HG02623 (cell line): ENCODE measurements at regions not wholly inside any gene's neighbourhood (a gene's known extent, or its start where the extent isn't known, plus 50 kb on each side); places are given as distances from the start of the nearest gene placed in this dataset.

Source experiments
- ATAC-seq: cut with Tn5 transposase; IDR thresholded peaks from one replicate; pipeline ENCODE4 v1.9.1; 2021; ENCODE audit warnings: moderate library complexity; ENCODE audit not compliant: unreplicated experiment

- no peak for ATAC-seq
Observed at GRCh38 chr3:159210336-159210735, 408.5 kb downstream of the MFSD1 start.

- no peak for ATAC-seq
Observed at GRCh38 chr3:159216311-159216710, 414.5 kb downstream of the MFSD1 start.

- no peak for ATAC-seq
Observed at GRCh38 chr3:159219231-159219630, 417.4 kb downstream of the MFSD1 start.

DNA sequence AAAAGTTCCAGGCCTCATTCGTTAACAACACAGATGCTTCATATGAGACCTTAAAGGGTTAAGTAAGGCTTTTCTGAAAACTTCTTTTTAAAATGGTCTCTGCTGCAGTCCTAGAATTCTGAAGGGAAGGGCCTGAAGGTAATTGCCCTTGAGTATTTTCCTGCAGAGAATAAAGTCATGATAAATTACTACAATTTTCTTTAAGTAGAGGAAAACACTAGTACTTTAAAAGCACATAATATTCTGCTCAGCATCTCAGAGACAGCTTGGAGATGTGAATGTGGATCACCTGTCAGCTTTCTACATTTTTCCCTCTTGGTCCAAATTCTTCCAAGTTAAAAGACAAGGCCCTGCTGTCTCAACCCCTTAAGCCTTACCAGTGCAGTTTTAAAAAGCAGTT, 419.5 kb downstream of the MFSD1 start:
- ATAC-seq: no peak

DNA sequence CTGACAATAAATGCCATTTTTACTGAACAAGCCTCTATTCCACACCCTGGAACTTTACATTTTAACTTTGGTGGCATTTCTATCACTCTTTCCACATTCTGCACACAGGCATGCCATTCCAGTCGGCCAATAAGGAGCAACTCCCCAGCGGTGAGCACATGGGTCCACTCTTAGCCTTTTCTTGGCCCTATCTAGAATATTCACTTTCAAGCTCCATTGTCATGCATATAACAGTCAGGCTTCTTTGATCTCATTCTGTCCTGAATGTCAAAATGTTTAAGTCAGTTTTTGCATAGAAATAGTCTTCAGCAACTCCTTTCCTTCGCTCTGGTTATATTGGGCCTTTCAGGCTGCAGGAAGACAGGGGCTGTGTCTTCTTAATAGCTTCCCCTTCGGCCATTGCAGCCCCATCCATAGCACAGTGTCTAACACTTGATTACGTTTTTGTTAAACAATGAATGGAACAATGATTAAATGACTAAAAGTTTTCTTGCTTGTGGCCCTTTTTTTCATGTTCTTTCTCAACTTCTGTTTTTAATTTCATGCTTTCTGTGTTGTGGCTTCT, 427.3 kb downstream of the MFSD1 start:
- no peak for ATAC-seq

DNA sequence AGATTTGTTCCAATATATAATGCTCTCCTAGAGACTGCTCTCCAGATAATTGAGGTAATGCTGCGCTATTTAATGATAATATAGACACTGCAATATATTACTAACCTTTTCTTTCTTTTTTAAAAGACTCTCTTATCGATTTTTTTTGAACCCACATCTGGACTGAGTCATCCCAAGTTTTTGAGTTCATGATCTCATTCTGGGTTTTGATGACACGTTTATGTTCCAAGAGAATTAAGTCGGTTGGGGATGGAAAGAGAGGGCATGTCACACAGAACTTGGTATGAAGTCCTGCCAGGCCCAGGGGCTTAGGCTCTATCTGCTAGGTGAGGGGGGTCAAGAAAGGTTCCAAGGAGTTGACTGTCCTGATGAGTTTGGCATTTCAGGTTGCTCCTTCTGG, 431.1 kb downstream of the MFSD1 start:
- ATAC-seq: no peak

GRCh38 chr3:159233734-159234133, 431.9 kb downstream of the MFSD1 start:
- no peak for ATAC-seq

- no peak for ATAC-seq
Observed at GRCh38 chr3:159234306-159234705, 432.5 kb downstream of the MFSD1 start.

DNA sequence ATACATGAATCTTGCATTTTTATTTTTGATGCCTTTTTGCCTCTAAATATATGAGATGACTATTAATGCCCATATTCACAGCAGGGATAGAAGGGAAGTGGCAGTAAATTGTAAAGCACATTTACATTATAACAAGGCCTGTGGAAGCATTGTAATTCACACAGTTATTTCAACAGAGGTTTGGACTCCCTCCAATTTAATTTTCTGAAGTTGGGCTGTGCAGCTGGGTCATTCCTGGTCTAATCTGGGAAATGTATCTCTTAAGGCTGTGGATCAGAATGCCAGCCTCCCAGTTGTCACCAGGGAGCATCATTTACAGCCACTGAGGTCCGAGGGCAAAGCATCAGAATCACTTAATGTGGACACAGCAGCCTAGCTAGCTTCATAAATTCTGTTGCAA, 434.5 kb downstream of the MFSD1 start:
- ATAC-seq: no peak

GRCh38 chr3:159237226-159237625, 435.4 kb downstream of the MFSD1 start:
- no peak for ATAC-seq

DNA sequence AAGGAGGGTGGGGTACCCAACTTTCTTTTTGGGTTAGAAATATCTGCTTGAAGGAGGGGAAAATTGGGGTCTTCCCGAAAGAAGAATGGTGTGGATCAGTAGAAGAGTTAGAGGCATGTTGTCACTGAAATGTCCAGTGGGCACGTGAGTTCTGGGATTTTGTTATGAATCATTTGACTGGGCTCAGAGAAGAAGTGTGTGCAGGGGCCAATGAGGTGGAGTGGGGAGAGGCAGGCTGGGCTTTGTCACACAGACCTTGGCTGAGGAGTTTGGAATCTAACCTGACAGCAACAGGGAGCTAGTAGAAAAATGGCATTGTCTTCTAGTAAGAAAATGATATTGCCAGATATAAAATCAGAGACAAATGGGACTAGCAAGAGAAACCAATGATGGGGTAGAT, 436.8 kb downstream of the MFSD1 start:
- no peak for ATAC-seq

DNA sequence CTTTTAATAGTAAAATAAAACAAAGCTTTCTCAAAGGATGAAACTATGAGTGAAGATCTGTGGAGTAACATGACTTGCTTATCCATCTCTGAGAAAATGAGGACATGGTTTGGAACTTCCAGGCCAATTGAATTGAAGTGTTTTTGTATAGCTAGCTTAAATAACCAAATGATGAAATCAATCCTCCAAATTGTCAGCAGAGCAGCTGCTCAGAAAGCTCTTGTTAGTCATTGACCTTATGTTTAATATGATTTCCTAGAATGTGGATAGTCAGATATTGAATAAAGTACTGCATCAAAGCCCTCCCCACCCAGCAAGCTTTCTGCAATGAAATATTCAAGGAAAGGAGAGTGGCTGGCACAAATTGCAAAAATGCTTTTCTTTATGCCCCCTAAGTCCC, 437.2 kb downstream of the MFSD1 start:
- no peak for ATAC-seq

DNA sequence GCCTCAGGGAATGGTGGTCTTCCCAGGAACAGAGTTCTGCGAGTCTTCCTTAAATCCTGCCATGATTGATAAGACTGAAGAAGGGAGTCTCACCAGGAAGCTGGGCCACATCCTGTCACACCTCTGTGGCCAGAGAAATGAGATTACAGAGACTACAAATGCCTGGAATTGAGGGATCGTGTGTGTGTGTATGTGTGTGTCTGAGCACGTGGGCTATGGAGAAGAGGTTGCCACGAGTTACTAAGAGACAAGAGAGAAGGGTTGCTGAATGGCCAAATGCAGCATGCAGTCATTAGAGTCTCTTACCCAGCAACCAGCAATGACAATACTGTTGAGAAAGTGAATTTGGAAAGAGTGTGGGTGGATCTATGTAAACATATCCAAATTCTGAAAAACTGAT, 443.1 kb downstream of the MFSD1 start:
- ATAC-seq: no peak

- ATAC-seq: no peak
Observed at GRCh38 chr3:159245871-159246270, 444.0 kb downstream of the MFSD1 start.

GRCh38 chr3:159246385-159246784, 444.5 kb downstream of the MFSD1 start:
- no peak for ATAC-seq

DNA sequence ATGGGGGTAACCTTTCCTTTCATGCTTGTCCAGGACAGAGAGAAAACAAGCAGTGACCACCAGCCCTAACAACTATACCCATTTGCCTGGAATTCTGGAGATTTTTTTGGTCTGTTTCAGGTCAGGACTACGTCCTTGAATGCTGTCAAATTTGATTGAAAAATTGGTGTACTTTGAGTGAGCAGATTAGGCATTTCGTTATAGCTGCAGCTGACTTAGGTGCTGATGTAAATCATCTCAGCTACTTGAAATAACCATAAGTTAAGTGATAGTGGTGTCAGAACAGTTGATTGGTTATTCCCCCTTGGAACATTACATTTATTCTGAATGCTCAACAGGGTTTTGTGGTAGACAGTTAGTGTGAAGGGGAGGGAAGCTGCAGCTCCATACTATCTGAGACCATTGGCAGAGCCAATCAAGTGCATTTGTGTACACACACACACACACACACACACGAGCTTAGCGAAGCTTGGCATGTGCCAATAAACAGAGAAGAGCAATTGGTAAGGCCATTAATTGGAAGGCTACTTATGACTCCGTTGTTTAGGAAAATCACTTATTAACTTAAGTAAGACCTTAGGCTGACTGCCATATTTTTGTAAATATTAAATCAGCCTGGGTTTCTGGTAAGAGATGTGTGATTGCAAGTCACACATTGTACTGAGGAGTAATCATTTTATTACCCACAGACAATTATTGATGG, 447.8 kb downstream of the MFSD1 start:
- ATAC-seq: no peak

GRCh38 chr3:159250961-159251360, 449.1 kb downstream of the MFSD1 start:
- no peak for ATAC-seq

GRCh38 chr3:159252274-159252673, 450.4 kb downstream of the MFSD1 start:
- ATAC-seq: no peak

GRCh38 chr3:159252772-159253384, 451.0 kb downstream of the MFSD1 start:
- ATAC-seq: no peak

GRCh38 chr3:159253860-159254259, 452.0 kb downstream of the MFSD1 start:
- ATAC-seq: no peak

DNA sequence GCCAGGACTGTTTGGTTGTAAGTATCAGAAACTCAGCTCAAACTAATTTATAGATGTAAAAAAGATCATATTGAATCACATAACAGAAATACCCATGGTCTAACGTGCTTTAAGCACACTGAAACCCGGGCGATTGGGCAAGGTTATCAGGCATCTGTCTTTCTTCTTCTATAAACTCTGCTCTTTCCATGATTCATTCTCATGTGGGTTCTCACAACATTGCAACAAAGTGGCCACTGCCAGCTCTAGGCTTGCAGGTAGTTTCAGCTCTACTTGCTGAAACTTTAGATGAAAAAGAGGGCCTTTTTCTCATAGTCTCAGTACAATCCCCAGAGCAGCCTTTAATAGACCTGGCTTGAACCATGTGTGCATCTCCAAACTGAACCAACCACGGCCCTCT, 456.1 kb downstream of the MFSD1 start:
- ATAC-seq: no peak

GRCh38 chr3:159258934-159259333, 457.1 kb downstream of the MFSD1 start:
- no peak for ATAC-seq
